ENCODE measurements at regions not wholly inside any gene's neighbourhood (a gene's known extent, or its start where the extent isn't known, plus 50 kb on each side); places are given as distances from the start of the nearest gene placed in this dataset.

GRCh38 chr14:43119672-43120071, 1387.4 kb downstream of the FSCB start:
- TF ChIP-seq CTCF (IDR thresholded peaks at IDR 0.05) = no peak
- no peak for TF ChIP-seq POLR2AphosphoS5 (IDR thresholded peaks at IDR 0.05; ENCODE audit: low read depth, low read length)
- no peak for TF ChIP-seq SIN3A (IDR thresholded peaks at IDR 0.05; ENCODE audit: borderline replicate concordance, insufficient read depth, low read depth, low read length)

All from Panc1 (cell line).